Activated CD4-positive, alpha-beta T cell treated with anti-CD3 and anti-CD28 coated beads, Interleukin-2, amount 10 ng/mL, durations not matched to agents 24 days and 14 days (primary cell): ENCODE measurements at regions not wholly inside any gene's neighbourhood (a gene's known extent, or its start where the extent isn't known, plus 50 kb on each side); places are given as distances from the start of the nearest gene placed in this dataset.
A peak's percentile ranks its signal among the peaks of the same experiment; 100 is the strongest.

Experiments
- DNase-seq: peaks from one replicate; pipeline ENCODE4 v3.0.0; 2022
- H3K27ac Mint-ChIP-seq: one replicate; pipeline ENCODE4 v1.8.0; 2022; ENCODE audit warnings: mild to moderate bottlenecking, mixed read lengths
- H3K27me3 Mint-ChIP-seq: one replicate; pipeline ENCODE4 v1.8.0; 2022; ENCODE audit warnings: mixed read lengths
- H3K36me3 Mint-ChIP-seq: one replicate; pipeline ENCODE4 v1.8.0; 2022; ENCODE audit warnings: low read depth, mild to moderate bottlenecking, mixed read lengths
- H3K4me1 Mint-ChIP-seq: one replicate; pipeline ENCODE4 v1.8.0; 2021; ENCODE audit warnings: mixed read lengths
- H3K4me3 Mint-ChIP-seq: one replicate; pipeline ENCODE4 v1.8.0; 2022; ENCODE audit warnings: mild to moderate bottlenecking, moderate library complexity, mixed read lengths
- H3K9me3 Mint-ChIP-seq: one replicate; pipeline ENCODE4 v1.8.0; 2021; ENCODE audit warnings: mixed read lengths
- intact Hi-C: fragments of 100-400 bp; cut with micrococcal nuclease; formaldehyde crosslinking; loops from one replicate; pipeline ENCODE4 v1.15.1; 2023

GRCh38 chr6:18990059-18990978 lies 603.2 kb downstream of the RNF144B start:
- intact Hi-C loops: no loop called here

GRCh38 chr6:18997375-18997826 lies 610.3 kb downstream of the RNF144B start:
- Mint-ChIP-seq H3K27me3 (no peaks in the 10 kb centered on the region), H3K36me3 (no peaks in the 10 kb centered on the region), H3K9me3 (no peaks in the 10 kb centered on the region), H3K27ac (no peak overlapping the region), H3K4me3 (no peak overlapping the region), H3K4me1 (no peaks in the 10 kb centered on the region)
- no peak for DNase-seq
- intact Hi-C loops: no loop called here

More at GRCh38 chr6:18990059-18990978, 603.2 kb downstream of the RNF144B start:
- H3K36me3 Mint-ChIP-seq: no peaks in the 10 kb centered on the region
- H3K27me3 Mint-ChIP-seq: no peaks in the 10 kb centered on the region
- no peak overlapping the region for H3K27ac Mint-ChIP-seq
- peak; percentile 71 for DNase-seq
- no peaks in the 10 kb centered on the region for H3K4me1 Mint-ChIP-seq
- H3K9me3 Mint-ChIP-seq: no peaks in the 10 kb centered on the region
- H3K4me3 Mint-ChIP-seq: no peak overlapping the region

GRCh38 chr6:19002976-19003560 lies 615.9 kb downstream of the RNF144B start:
- H3K27ac Mint-ChIP-seq: no peak overlapping the region

GRCh38 chr6:19004176-19004575 lies 617.0 kb downstream of the RNF144B start:
- no peaks in the 10 kb centered on the region for H3K9me3 Mint-ChIP-seq
- H3K27ac Mint-ChIP-seq: no peak overlapping the region
- no peaks in the 10 kb centered on the region for H3K4me1 Mint-ChIP-seq
- intact Hi-C loops: no loop called here
- DNase-seq: no peak
- no peaks in the 10 kb centered on the region for H3K36me3 Mint-ChIP-seq
- H3K4me3 Mint-ChIP-seq: no peak overlapping the region
- no peaks in the 10 kb centered on the region for H3K27me3 Mint-ChIP-seq

More at GRCh38 chr6:19002976-19003560, 615.9 kb downstream of the RNF144B start:
- intact Hi-C loops: no loop called here
- Mint-ChIP-seq H3K4me3 (no peak overlapping the region), H3K27me3 (no peaks in the 10 kb centered on the region), H3K4me1 (no peaks in the 10 kb centered on the region), H3K36me3 (no peaks in the 10 kb centered on the region), H3K9me3 (no peaks in the 10 kb centered on the region)
- no peak for DNase-seq

GRCh38 chr6:19009769-19010168 lies 622.6 kb downstream of the RNF144B start:
- intact Hi-C loops: no loop called here
- Mint-ChIP-seq H3K9me3 (no peaks in the 10 kb centered on the region), H3K27me3 (no peaks in the 10 kb centered on the region), H3K4me1 (no peaks in the 10 kb centered on the region), H3K4me3 (no peak overlapping the region), H3K36me3 (no peaks in the 10 kb centered on the region), H3K27ac (no peak overlapping the region)
- DNase-seq: no peak

- Mint-ChIP-seq H3K4me3 (no peak overlapping the region), H3K9me3 (no peaks in the 10 kb centered on the region), H3K4me1 (no peaks in the 10 kb centered on the region), H3K27me3 (no peaks in the 10 kb centered on the region), H3K36me3 (no peaks in the 10 kb centered on the region), H3K27ac (no peak overlapping the region)
- intact Hi-C loops: no loop called here
- no peak for DNase-seq
These were observed 626.0 kb downstream of the RNF144B start for GRCh38 chr6:19013026-19013705.

- Mint-ChIP-seq H3K36me3 (no peaks in the 10 kb centered on the region), H3K4me3 (no peak overlapping the region), H3K4me1 (no peaks in the 10 kb centered on the region), H3K27ac (no peak overlapping the region), H3K9me3 (no peaks in the 10 kb centered on the region), H3K27me3 (no peaks in the 10 kb centered on the region)
- DNase-seq: no peak
- intact Hi-C loops: no loop called here
These were observed 637.6 kb downstream of the RNF144B start for GRCh38 chr6:19024737-19025136.

GRCh38 chr6:19028201-19028600 lies 641.1 kb downstream of the RNF144B start:
- no peak overlapping the region for H3K4me3 Mint-ChIP-seq
- intact Hi-C loops: no loop called here
- no peaks in the 10 kb centered on the region for H3K9me3 Mint-ChIP-seq
- no peaks in the 10 kb centered on the region for H3K36me3 Mint-ChIP-seq
- H3K4me1 Mint-ChIP-seq: no peaks in the 10 kb centered on the region
- DNase-seq: no peak
- no peak overlapping the region for H3K27ac Mint-ChIP-seq
- H3K27me3 Mint-ChIP-seq: no peaks in the 10 kb centered on the region

GRCh38 chr6:19032591-19033295 lies 645.6 kb downstream of the RNF144B start:
- Mint-ChIP-seq H3K9me3 (no peaks in the 10 kb centered on the region), H3K36me3 (no peaks in the 10 kb centered on the region), H3K27me3 (no peaks in the 10 kb centered on the region), H3K27ac (no peak overlapping the region), H3K4me3 (no peak overlapping the region), H3K4me1 (no peaks in the 10 kb centered on the region)
- intact Hi-C loops: no loop called here
- DNase-seq: no peak

- Mint-ChIP-seq H3K36me3 (no peaks in the 10 kb centered on the region), H3K4me1 (no peaks in the 10 kb centered on the region), H3K27me3 (no peaks in the 10 kb centered on the region), H3K4me3 (no peak overlapping the region), H3K27ac (no peak overlapping the region), H3K9me3 (no peaks in the 10 kb centered on the region)
- no peak for DNase-seq
- intact Hi-C loops: no loop called here
These were observed 646.5 kb downstream of the RNF144B start for GRCh38 chr6:19033683-19034082.

- H3K9me3 Mint-ChIP-seq: no peaks in the 10 kb centered on the region
- DNase-seq: no peak
- no peak overlapping the region for H3K4me3 Mint-ChIP-seq
- no peaks in the 10 kb centered on the region for H3K27me3 Mint-ChIP-seq
- H3K36me3 Mint-ChIP-seq: no peaks in the 10 kb centered on the region
- no peaks in the 10 kb centered on the region for H3K4me1 Mint-ChIP-seq
- intact Hi-C loops: no loop called here
- no peak overlapping the region for H3K27ac Mint-ChIP-seq
These were observed 647.8 kb downstream of the RNF144B start for GRCh38 chr6:19034986-19035385.

- DNase-seq: no peak
- Mint-ChIP-seq H3K27me3 (no peaks in the 10 kb centered on the region), H3K9me3 (no peaks in the 10 kb centered on the region), H3K36me3 (no peaks in the 10 kb centered on the region), H3K4me1 (no peaks in the 10 kb centered on the region), H3K4me3 (no peak overlapping the region), H3K27ac (no peak overlapping the region)
- intact Hi-C loops: no loop called here
These were observed 648.5 kb downstream of the RNF144B start for GRCh38 chr6:19035461-19036195.

- Mint-ChIP-seq H3K4me3 (no peak overlapping the region), H3K9me3 (no peaks in the 10 kb centered on the region), H3K36me3 (no peaks in the 10 kb centered on the region), H3K4me1 (no peaks in the 10 kb centered on the region), H3K27me3 (no peaks in the 10 kb centered on the region), H3K27ac (no peak overlapping the region)
- intact Hi-C loops: no loop called here
- no peak for DNase-seq
These were observed 649.0 kb downstream of the RNF144B start for GRCh38 chr6:19036196-19036555.
